Astrocyte of the cerebellum (primary cell): ENCODE measurements at regions not wholly inside any gene's neighbourhood (a gene's known extent, or its start where the extent isn't known, plus 50 kb on each side); places are given as distances from the start of the nearest gene placed in this dataset.

Experiments
- DNase-seq: peaks from one replicate; pipeline ENCODE4 v3.0.0-alpha.2; 2011; ENCODE audit warnings: low read depth
- H3K4me3 ChIP-seq: 2 replicates; pipeline ENCODE4 v1.5.1; 2011; ENCODE audit warnings: mild to moderate bottlenecking, low read depth, low read length, moderate library complexity
- in situ Hi-C: cut with HindIII; loops from 2 replicates; pipeline ENCODE4 v1.10.0; 2017; ENCODE audit warnings: low sequenced_read_pairs
- TF ChIP-seq, protein P1 (sequence below): IDR thresholded peaks from 2 replicates; pipeline ENCODE4 v1.5.1; 2012; ENCODE audit warnings: low read length, low read depth, moderate library complexity, mild to moderate bottlenecking; ENCODE audit errors: missing control alignments

DNA sequence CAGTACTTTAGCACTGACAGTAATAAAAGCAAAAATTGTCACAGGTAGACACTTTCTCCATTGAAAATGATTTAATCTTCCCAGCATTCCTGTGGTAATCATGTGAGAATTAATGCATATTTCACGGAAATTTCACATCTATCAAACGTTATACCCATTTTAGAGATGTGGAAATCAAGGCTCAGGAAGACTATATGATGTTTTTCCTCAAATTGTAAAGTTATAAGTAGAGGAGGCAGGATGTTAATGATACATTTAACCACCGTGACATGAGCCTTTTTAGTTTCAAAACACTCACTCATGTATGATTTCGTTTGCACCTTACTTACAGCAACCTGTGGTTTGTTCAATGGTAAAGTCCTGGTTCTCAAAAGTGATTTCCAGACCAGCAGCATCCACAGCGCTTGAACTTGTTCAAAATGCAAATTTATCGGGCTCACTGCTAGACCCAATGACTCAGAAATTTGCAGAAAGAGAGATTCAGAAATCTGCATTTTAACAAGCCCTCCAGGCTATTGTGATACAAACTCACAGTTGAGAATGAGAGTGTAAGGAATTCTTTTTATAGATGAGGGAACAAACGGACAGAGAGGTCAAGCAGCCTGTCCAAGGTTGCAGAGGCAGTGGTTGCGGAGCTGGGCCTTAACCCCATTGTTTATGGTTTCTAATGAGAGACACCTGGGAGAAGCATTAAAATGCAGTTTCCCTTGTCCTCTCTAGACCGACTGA, 654.8 kb upstream of the TBX3 start:
- no peak for DNase-seq
- H3K4me3 ChIP-seq, result no peak overlapping the region
- TF ChIP-seq, protein P1, sequence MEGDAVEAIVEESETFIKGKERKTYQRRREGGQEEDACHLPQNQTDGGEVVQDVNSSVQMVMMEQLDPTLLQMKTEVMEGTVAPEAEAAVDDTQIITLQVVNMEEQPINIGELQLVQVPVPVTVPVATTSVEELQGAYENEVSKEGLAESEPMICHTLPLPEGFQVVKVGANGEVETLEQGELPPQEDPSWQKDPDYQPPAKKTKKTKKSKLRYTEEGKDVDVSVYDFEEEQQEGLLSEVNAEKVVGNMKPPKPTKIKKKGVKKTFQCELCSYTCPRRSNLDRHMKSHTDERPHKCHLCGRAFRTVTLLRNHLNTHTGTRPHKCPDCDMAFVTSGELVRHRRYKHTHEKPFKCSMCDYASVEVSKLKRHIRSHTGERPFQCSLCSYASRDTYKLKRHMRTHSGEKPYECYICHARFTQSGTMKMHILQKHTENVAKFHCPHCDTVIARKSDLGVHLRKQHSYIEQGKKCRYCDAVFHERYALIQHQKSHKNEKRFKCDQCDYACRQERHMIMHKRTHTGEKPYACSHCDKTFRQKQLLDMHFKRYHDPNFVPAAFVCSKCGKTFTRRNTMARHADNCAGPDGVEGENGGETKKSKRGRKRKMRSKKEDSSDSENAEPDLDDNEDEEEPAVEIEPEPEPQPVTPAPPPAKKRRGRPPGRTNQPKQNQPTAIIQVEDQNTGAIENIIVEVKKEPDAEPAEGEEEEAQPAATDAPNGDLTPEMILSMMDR, result no peak
- in situ Hi-C loops, result loop anchor here (25.0 kb wide), 1 partner anchor 651 kb away; the partner anchor contains the start of gene TBX3

GRCh38 chr12:115337693-115338543, 653.9 kb upstream of the TBX3 start:
- TF ChIP-seq, protein P1, result no peak
- no peak overlapping the region for H3K4me3 ChIP-seq
- DNase-seq, result peak; percentile 59
- in situ Hi-C loops, result loop anchor here (25.0 kb wide), 1 partner anchor 651 kb away; the partner anchor contains the start of gene TBX3

GRCh38 chr12:115336506-115336905, 652.5 kb upstream of the TBX3 start:
- no peak for DNase-seq
- in situ Hi-C loops, result loop anchor here (25.0 kb wide), 1 partner anchor 649 kb away; the partner anchor contains the start of gene TBX3
- no peak overlapping the region for H3K4me3 ChIP-seq
- TF ChIP-seq, protein P1, result no peak

GRCh38 chr12:115335594-115335993, 651.6 kb upstream of the TBX3 start:
- DNase-seq, result no peak
- in situ Hi-C loops, result loop anchor here (25.0 kb wide), 1 partner anchor 648 kb away; the partner anchor contains the start of gene TBX3

DNA sequence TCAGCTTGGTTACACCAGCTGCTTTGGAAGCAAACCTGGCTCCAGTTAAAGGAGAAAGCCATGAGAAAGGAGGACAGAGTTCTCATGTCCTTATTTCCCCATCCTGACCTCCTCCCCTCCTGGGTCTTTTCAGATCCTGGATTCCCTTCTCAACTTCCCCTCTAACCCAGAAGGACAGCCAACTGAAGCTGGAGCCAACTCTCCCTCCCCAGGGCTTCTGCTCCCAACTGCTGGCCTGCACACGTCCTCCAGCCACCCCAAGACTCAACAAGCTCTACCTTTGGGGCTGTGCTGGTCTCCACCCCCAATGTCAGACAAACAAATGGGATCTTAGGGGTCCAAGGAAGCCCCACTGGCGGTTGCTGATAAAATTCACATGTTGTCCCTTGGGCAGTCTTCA, 651.1 kb upstream of the TBX3 start:
- DNase-seq, result no peak
- TF ChIP-seq, protein P1, result no peak
- H3K4me3 ChIP-seq, result no peak overlapping the region
- in situ Hi-C loops, result loop anchor here (25.0 kb wide), 1 partner anchor 648 kb away; the partner anchor contains the start of gene TBX3

More at GRCh38 chr12:115335594-115335993, 651.6 kb upstream of the TBX3 start:
- TF ChIP-seq, protein P1, result no peak
- H3K4me3 ChIP-seq, result no peak overlapping the region

DNA sequence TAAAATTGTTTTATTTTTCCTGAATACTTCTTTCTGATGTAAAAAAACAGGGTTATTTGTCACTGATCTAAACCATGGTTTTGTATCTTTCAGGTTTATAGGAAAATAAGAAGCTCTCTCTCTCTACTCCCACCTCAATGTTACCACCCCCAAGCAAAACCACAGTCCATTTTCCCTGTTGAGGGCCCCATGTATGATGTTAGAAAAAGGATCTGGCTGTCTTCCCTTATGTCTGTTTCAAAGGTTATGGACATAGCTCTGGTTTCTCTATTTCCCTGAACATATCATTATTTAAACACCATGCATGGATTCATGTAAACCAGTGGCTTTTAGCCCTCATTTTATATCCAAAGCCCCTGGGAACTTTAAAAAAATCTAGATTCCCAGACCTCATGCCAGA, 649.0 kb upstream of the TBX3 start:
- TF ChIP-seq, protein P1, result no peak
- in situ Hi-C loops, result loop anchor here (25.0 kb wide), 1 partner anchor 646 kb away; the partner anchor contains the start of gene TBX3

More for the DNA sequence above, 649.0 kb upstream of the TBX3 start:
- no peak for DNase-seq
- no peak overlapping the region for H3K4me3 ChIP-seq
